ENCODE measurements at regions not wholly inside any gene's neighbourhood (a gene's known extent, or its start where the extent isn't known, plus 50 kb on each side); places are given as distances from the start of the nearest gene placed in this dataset.

- dilution Hi-C loops (cut with MboI; ENCODE audit: extremely low pct_ligation_motif_present, low sequenced_read_pairs), result no loop called here
- Histone ChIP-seq H3K9me1 (ENCODE audit: control insufficient read depth, extremely low read depth, insufficient read depth, low read length) (no peaks in the 10 kb centered on the region), H3K4me3 (ENCODE audit: control insufficient read depth in 2 of 3, extremely low read depth in 1 of 3, insufficient read depth in 2 of 3, low read depth in 1 of 3, low read length in 3 of 3) (no peak overlapping the region), H3K36me3 (ENCODE audit: control insufficient read depth in 2 of 2, extremely low read depth in 1 of 2, insufficient read depth in 2 of 2, low read length in 2 of 2) (no peaks in the 10 kb centered on the region), H4K20me1 (ENCODE audit: control insufficient read depth, extremely low read depth, insufficient read depth, low read length) (no peaks in the 10 kb centered on the region), H3K79me2 (ENCODE audit: control insufficient read depth, insufficient read depth, low read length) (no peaks in the 10 kb centered on the region), H3K4me1 (ENCODE audit: control insufficient read depth, extremely low read depth, insufficient read depth, low read length) (no peaks in the 10 kb centered on the region), H2AFZ (ENCODE audit: control insufficient read depth, low read length) (no peak overlapping the region), H3K27me3 (ENCODE audit: control insufficient read depth, extremely low read depth, insufficient read depth, low read length) (peaks cover 6% of the 10 kb centered on the region), H3K27ac (ENCODE audit: control insufficient read depth, insufficient read depth, low read length) (no peak overlapping the region), H3K9me3 (ENCODE audit: control insufficient read depth, low read depth, low read length) (no peaks in the 10 kb centered on the region), H3K9ac (ENCODE audit: control insufficient read depth, extremely low read depth, insufficient read depth, low read length) (no peak overlapping the region), H3K4me2 (ENCODE audit: control insufficient read depth, extremely low read depth, insufficient read depth, low read depth, low read length) (no peak overlapping the region)
- TF ChIP-seq CTCF (optimal IDR thresholded peaks at IDR 0.05 in 1 of 3, IDR thresholded peaks at IDR 0.05 in 1 of 3, conservative IDR thresholded peaks at IDR 0.05 in 1 of 3; ENCODE audit: extremely low read depth in 1 of 3, insufficient read depth in 2 of 3, low read length in 3 of 3), result no peak
- no peak for TF ChIP-seq EZH2 (IDR thresholded peaks at IDR 0.05; ENCODE audit: low read length)
- no peak for DNase-seq (ENCODE audit: low read depth, low spot score)
- no peak for FAIRE-seq
Measured at GRCh38 chr17:5695480-5695879, 111.2 kb upstream of the NLRP1 start.

GRCh38 chr17:5698959-5699358, 114.7 kb upstream of the NLRP1 start:
- DNase-seq (ENCODE audit: low read depth, low spot score) (no peak), FAIRE-seq (no peak)
- Histone ChIP-seq H3K9me3 (ENCODE audit: control insufficient read depth, low read depth, low read length) (no peaks in the 10 kb centered on the region), H3K4me2 (ENCODE audit: control insufficient read depth, extremely low read depth, insufficient read depth, low read depth, low read length) (no peak overlapping the region), H3K27ac (ENCODE audit: control insufficient read depth, insufficient read depth, low read length) (no peak overlapping the region), H3K9ac (ENCODE audit: control insufficient read depth, extremely low read depth, insufficient read depth, low read length) (no peak overlapping the region), H4K20me1 (ENCODE audit: control insufficient read depth, extremely low read depth, insufficient read depth, low read length) (no peaks in the 10 kb centered on the region), H3K4me1 (ENCODE audit: control insufficient read depth, extremely low read depth, insufficient read depth, low read length) (no peaks in the 10 kb centered on the region), H3K79me2 (ENCODE audit: control insufficient read depth, insufficient read depth, low read length) (no peaks in the 10 kb centered on the region), H2AFZ (ENCODE audit: control insufficient read depth, low read length) (no peak overlapping the region), H3K36me3 (ENCODE audit: control insufficient read depth in 2 of 2, extremely low read depth in 1 of 2, insufficient read depth in 2 of 2, low read length in 2 of 2) (no peaks in the 10 kb centered on the region), H3K9me1 (ENCODE audit: control insufficient read depth, extremely low read depth, insufficient read depth, low read length) (no peaks in the 10 kb centered on the region), H3K27me3 (ENCODE audit: control insufficient read depth, extremely low read depth, insufficient read depth, low read length) (peaks cover 16% of the 10 kb centered on the region), H3K4me3 (ENCODE audit: control insufficient read depth in 2 of 3, extremely low read depth in 1 of 3, insufficient read depth in 2 of 3, low read depth in 1 of 3, low read length in 3 of 3) (no peak overlapping the region)
- TF ChIP-seq EZH2 (IDR thresholded peaks at IDR 0.05; ENCODE audit: low read length), result no peak
- TF ChIP-seq CTCF (optimal IDR thresholded peaks at IDR 0.05 in 1 of 3, IDR thresholded peaks at IDR 0.05 in 1 of 3, conservative IDR thresholded peaks at IDR 0.05 in 1 of 3; ENCODE audit: extremely low read depth in 1 of 3, insufficient read depth in 2 of 3, low read length in 3 of 3), result no peak
- dilution Hi-C loops (cut with MboI; ENCODE audit: extremely low pct_ligation_motif_present, low sequenced_read_pairs), result no loop called here

Measured in keratinocyte (primary cell).